Stimulated activated CD4-positive, alpha-beta T cell treated with anti-CD3 and anti-CD28 coated beads, Interleukin-2, amount 100 ng/mL, for 24 hours (primary cell): ENCODE measurements at regions not wholly inside any gene's neighbourhood (a gene's known extent, or its start where the extent isn't known, plus 50 kb on each side); places are given as distances from the start of the nearest gene placed in this dataset.

Experiments used
- DNase-seq, 2 donors: peaks; one replicate each; pipeline ENCODE4 v3.0.0-alpha.2; 2020

DNA sequence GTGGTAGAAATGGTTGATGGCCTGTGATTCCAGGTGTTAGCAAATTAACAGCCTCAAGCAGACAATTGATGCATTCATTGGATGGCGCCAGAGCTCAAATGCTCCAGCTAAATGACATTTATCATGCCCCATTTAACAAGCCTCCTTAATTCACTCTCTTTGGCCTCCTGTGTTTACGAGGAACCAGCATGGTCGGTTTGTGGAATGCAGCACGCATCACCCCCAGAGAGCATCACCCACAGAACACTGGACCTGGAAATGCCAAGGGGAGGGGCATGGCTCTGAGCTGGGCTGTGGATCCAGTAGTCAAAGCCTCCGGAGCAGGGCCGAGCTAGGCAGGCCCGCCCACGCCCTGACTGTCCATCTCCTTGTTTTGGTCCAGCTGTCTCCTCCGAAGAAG, 434.0 kb downstream of the GADD45G start:
- DNase-seq: no peak

DNA sequence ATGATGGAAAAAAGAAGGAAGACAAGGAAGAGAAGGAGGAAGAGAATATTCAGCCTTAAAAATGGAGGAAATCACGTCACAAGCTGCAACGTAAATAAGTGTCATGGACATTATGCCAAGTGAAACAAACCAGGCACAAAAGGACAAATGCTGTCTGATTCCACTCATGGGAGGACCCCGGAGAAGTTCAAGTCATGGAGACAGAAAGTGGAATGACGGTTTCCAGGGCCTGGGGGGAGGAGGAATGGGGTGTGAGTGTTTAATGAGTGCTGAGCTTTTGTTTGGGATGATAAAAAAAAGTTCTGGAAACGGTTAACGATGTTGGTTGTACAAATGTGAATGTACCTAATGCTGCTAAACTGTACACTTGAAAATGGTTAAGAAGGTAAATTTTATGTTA, 439.5 kb downstream of the GADD45G start:
- no peak for DNase-seq

- DNase-seq: peak in 1 of 2 donors; percentile 5
Measured at GRCh38 chr9:90044710-90045151, 439.9 kb downstream of the GADD45G start.

DNA sequence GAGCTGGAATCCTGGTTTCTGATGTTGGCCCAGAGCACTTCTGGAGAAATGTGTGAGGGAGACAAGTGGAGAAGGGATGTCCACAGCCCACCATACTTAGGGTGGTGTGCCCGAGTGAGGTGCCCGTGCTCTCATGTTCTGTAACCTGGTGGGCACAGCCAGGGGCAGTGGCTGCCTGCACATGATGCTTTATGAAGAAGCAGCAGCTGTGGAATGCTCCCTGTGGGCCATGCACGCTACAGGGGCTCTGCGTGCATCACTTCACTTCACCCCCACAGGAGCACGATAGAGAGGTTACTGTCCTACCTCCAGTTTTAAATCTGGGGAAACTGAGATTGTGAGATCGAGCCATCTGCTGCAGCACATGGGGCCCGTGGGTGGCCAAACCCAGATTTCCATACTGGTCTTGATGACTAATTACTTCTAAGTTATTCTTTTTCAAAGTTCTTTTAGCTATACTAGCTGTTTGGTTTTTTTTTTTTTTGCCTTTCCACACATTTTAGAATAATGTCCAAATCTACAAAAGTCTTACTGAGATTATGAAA, 441.6 kb downstream of the GADD45G start:
- DNase-seq: peak; percentile 28 to 41

- DNase-seq: no peak
Measured at GRCh38 chr9:90047828-90048227, 443.0 kb downstream of the GADD45G start.

DNA sequence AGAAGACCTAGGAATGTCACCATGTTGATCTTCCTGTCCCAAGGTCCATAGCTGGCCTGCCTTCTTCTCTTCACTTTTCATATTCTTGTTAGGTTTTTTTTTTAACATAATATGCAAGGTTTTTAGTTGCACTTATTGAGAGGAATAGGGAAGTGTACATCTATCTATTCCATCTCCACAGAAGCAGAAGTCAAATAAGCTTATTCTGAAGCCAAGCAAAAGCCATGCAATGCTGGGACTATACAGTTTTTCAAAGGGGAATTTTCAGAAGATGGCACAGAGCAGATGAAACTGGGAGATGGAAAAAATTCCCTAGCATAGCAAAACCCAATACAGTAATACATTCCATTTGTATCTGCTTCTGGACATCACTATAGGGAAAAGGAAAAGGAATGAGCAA, 447.6 kb downstream of the GADD45G start:
- no peak for DNase-seq

GRCh38 chr9:90053027-90053426, 448.2 kb downstream of the GADD45G start:
- DNase-seq: peak in 1 of 2 donors; percentile 38

- no peak for DNase-seq
Measured at GRCh38 chr9:90054810-90055209, 450.0 kb downstream of the GADD45G start.

DNA sequence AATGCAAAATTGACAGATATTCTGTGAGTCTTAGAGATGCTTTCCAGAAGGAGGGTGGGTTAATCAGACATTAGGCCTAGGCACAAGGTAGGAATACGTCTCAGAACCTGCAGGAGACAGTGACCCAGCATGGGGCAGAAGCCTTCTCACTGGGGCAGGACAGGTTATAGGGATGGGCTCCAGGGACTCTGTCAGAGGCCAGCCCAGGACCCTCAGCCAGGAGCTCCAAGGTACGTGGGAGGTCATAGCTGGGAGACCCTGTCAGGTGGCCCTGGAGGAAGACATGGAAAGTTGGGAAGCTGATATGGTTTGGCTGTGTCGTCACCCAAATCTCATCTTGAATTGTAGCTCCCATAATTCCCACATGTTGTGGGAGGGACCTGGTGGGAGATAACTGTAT, 450.4 kb downstream of the GADD45G start:
- DNase-seq: no peak

DNA sequence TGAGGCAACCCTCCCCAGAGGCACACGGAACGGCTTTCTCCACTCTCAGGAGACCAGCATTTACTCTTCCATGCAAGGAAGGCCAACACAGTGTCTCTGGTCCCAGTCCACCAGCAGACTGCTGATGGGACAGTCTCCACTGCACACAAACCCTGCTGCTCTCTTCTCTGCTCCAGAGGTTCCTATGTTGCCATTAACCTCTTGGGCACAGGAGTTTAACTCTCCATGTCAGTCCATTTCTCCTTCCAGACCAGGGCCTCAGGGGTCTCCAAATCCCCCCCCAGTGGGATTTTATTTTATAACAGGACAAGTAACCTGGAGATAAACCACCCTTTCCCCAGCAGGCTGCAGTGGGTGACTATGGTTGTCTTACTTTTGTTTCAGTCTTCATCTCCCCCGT, 452.5 kb downstream of the GADD45G start:
- no peak for DNase-seq

- DNase-seq: no peak
Measured at GRCh38 chr9:90058182-90058763, 453.5 kb downstream of the GADD45G start.

- DNase-seq: no peak
Measured at GRCh38 chr9:90059436-90059835, 454.6 kb downstream of the GADD45G start.

DNA sequence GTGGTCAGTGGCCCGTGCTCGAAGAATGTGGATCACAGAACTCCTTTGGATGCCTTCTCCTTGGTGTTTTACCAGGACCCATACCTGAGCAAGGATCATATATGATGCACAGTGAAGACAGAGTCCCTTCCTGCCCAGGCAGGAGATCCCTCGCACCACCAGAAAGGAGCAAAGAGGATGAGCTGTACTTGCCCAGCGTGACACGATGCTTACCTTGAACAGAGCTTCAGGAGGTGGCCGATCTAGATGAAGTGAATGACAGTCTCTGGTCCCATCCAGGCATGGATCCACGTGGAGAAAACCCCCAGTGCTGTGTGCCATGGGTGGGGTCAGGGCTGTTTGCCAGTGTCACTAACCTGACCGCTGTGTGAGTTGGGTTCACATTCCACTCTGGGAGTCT, 455.4 kb downstream of the GADD45G start:
- no peak for DNase-seq

DNA sequence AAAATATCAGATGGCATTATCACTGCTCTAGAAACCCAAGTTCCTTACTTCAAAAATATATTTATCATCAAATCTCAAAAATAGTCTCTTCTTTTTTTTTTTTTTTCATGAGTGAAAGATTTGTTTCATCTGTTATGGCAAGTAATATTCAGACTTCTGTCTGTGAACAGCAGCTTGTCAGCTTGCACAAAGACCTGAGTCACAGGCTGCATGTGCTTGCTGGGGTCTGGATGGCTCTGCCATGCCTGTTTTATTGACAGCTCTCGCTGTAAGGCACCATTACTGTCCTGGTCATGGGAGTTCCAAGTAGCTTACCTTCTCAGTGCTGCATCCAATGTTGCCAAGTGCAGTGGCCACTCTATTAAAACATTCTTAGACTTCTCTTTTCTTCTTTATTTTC, 456.4 kb downstream of the GADD45G start:
- no peak for DNase-seq

DNA sequence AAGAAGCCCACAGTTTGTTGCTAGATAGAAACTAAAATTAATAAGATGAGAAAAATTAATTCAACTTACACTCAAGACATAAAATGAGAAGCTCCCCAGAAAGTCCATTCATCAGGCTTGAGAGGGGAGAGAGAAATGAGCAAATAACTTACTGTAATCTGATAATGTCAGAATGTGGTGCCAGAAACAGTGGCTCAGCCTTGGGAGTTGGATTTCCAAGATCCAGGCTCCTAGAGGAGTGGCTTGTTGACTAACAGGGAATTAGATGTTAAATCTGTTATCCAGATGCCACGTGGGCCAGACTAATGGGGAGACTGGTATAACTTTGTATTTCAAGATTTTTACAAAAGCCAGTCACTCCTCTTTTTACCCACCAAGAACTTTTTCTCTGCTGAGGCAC, 458.2 kb downstream of the GADD45G start:
- DNase-seq: no peak

DNA sequence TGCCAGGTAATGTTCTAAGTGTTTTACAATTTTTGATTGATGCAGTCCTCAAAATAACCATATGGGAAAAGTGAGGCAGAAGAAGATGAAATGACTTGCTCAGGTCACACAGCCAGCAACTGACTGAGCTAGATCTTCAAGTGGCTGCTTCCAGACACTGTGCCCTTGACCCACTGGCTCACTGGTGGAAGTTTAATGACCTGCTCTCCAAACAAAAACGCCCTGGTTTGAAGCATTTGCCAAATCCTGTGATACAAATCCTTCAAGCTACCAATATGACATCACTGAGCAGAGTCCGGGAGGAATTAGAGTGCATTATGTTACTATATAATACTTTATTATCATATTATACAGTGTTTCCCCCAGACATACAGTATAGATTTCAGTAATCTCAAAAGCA, 459.4 kb downstream of the GADD45G start:
- DNase-seq: no peak

DNA sequence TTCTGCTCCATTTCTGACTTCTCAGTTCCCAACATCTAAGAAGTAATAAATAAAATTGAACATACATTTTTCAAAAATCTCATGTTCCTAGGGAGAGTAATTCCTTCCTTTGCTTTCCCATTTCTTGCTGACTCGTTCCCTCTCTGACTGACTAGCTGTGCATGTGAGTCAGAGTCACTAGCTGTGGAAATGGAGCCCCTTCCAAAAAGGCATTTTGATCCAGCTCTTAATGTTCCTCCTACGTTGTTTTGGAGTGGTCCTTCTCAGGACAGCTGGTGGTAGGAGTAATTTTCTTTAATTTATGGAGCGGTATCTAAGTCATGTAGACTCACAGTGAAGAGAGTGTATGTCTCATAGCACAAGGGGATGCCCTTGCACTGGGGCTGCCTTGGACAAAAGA, 460.2 kb downstream of the GADD45G start:
- no peak for DNase-seq

DNA sequence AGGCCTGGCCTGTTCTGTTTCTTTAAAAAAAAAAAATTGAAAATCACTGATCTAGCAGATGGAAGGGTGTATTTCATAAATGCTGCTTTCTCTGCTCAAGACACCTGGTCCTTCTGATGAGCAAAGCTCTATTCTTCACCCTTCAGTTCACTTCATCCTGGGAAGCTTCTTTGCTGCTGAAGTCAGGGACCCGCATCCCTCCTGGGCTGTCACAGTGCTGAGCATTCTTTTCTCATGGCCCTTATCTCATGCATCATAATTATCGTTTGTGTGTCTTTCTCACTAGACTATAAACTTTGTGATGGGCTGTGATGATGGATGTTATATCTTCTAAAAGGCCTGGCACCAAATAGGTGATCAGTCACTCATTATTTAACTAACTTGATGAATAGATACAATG, 461.0 kb downstream of the GADD45G start:
- no peak for DNase-seq

GRCh38 chr9:90069085-90069484, 464.3 kb downstream of the GADD45G start:
- no peak for DNase-seq

DNA sequence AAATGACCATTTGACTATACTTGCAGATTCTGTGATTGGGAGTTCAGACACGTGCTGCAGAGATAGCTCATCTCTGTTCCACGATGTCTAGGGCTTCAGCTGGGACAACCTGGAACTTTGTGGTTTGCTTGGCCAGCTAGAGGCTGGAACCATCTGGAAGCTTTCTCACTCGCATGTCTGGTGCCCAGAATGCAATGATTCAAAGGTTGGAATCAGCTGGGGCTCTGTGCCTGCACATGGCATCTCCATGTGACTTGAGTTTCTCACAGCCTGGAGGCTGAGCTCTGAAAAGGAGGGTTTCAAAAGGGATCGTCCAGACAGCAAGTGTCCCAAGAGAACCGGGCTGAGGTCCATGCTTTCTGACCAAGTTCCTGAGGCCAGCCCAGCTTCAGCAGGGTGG, 465.2 kb downstream of the GADD45G start:
- no peak for DNase-seq

DNA sequence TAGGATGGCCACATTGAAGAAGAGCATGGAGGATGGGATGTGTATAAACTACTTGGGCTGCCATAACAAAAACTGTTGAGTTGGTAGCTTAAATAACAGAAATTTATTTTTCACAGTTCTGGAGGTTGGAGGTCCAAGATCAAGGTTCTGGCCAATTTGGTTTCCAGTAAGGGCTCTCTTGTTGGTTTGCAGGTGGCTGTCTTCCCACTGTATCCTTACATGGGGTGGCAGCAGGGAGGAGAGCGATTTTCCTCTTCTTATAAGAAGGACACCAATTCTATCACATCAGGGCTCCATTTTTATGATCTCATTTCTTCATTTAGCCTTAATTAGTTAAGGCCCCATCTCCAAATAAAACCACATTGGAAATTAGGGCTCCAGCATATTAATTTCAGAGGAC, 465.7 kb downstream of the GADD45G start:
- no peak for DNase-seq

DNA sequence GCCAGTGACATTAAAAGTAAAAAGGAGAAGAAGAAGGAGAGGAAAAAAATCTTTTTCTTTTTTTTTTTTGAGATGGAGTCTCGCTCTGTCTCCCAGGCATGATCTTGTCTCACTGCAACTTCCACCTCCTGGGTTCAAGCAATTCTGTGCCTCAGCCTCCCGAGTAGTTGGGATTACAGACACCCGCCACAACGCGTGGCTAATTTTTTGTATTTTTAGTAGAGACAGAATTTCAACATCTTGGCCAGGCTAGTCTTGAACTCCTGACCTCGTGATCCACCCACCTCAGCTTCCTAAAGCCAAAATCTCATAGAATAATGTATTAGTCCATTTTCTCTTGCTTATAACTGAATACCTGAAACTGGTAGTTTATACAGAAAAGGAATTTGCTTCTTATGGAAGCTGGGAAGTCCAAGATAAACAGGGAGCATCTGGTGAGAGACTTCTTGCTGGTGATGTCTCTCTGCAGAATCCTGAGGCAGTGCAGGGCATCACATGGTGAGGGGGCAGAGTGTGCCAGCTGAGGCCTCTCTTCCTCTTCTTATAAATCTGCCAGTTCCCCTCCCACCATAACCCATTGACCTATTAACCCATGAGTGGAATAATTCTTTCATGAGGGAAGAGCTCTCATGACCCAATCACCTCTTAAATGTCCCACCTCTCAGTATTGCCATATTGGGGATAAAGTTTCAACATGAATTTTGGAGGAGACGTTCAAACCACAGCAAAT, 466.3 kb downstream of the GADD45G start:
- no peak for DNase-seq

GRCh38 chr9:90073186-90073945, 468.6 kb downstream of the GADD45G start:
- no peak for DNase-seq
